ENCODE measurements at regions not wholly inside any gene's neighbourhood (a gene's known extent, or its start where the extent isn't known, plus 50 kb on each side); places are given as distances from the start of the nearest gene placed in this dataset.

DNA sequence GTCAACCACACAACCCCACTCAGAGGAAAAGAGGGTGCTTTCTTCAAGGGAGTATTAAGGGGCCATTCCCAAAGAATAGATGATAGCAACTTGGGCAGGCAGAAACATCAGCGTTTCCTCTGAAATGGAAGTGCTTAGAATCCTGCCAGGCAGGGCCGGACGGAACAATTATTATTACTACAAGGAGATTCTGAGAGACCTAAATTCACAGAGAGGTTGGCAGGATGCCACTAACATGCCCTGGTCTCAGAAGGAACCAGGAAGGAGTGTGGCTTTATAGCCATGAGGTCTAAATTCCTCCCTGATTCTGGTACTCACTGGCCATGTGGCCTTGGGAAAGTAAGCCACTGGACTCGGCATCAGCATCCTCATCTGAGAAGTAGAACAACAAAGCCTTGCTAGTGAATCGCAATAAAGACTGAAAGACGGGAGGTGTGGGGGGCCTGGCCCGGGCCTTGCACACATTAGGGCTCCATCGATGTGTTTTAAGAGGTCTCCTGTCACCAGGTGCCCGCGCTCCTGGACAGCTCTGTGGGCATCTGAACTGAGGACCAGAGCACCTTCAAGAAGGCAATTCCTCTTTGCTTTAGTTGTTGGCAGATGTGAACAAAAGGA, 131.5 kb downstream of the OAT start:
- FAIRE-seq: no peak

DNA sequence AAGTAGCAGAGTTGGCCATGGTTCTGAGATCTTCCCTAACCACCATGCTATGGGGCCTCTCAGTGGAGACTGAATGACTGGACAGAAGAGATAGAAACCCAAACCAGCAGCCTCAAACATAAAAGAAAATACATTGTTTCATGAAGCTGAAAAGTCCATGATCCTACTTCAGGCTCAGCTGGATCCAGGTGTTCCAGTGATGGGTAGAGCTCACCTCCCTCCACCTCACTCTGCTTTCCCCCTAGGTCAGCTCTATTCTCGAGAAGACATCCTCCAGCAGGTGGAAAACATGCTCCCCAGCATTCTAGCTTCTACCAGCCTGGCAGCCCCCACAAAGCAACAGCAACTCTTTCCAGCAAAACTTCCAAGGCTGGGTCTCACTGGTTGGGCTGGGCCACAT, 132.1 kb downstream of the OAT start:
- Histone ChIP-seq H3K27ac (ENCODE audit: low read depth in 2 of 2, low read length in 2 of 2) (no peak overlapping the region), H3K4me3 (ENCODE audit: low read length in 3 of 3) (no peak overlapping the region), H3K9ac (ENCODE audit: low read length in 3 of 3) (no peak overlapping the region), H3K27me3 (ENCODE audit: control insufficient read depth, insufficient read depth, low read length) (no peaks in the 10 kb centered on the region), H3K36me3 (ENCODE audit: control insufficient read depth in 2 of 3, insufficient read depth in 3 of 3, low read length in 3 of 3) (no peaks in the 10 kb centered on the region), H3K4me1 (ENCODE audit: control insufficient read depth in 2 of 3, insufficient read depth in 2 of 3, low read depth in 1 of 3, low read length in 3 of 3) (no peaks in the 10 kb centered on the region), H3K9me3 (ENCODE audit: control insufficient read depth in 2 of 3, insufficient read depth in 1 of 3, low read length in 3 of 3) (no peaks in the 10 kb centered on the region)
- intact Hi-C loops (cut with DNase I): no loop called here
- FAIRE-seq (no peak), DNase-seq (peak in 1 of 5 donors; percentile 6)
- TF ChIP-seq, protein P1, sequence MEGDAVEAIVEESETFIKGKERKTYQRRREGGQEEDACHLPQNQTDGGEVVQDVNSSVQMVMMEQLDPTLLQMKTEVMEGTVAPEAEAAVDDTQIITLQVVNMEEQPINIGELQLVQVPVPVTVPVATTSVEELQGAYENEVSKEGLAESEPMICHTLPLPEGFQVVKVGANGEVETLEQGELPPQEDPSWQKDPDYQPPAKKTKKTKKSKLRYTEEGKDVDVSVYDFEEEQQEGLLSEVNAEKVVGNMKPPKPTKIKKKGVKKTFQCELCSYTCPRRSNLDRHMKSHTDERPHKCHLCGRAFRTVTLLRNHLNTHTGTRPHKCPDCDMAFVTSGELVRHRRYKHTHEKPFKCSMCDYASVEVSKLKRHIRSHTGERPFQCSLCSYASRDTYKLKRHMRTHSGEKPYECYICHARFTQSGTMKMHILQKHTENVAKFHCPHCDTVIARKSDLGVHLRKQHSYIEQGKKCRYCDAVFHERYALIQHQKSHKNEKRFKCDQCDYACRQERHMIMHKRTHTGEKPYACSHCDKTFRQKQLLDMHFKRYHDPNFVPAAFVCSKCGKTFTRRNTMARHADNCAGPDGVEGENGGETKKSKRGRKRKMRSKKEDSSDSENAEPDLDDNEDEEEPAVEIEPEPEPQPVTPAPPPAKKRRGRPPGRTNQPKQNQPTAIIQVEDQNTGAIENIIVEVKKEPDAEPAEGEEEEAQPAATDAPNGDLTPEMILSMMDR (IDR thresholded peaks at IDR 0.05; ENCODE audit: borderline replicate concordance, extremely low read depth, insufficient read depth): no peak

More for the DNA sequence above, 131.5 kb downstream of the OAT start:
- Histone ChIP-seq H3K27me3 (ENCODE audit: control insufficient read depth, insufficient read depth, low read length) (no peaks in the 10 kb centered on the region), H3K4me1 (ENCODE audit: control insufficient read depth in 2 of 3, insufficient read depth in 2 of 3, low read depth in 1 of 3, low read length in 3 of 3) (no peaks in the 10 kb centered on the region), H3K36me3 (ENCODE audit: control insufficient read depth in 2 of 3, insufficient read depth in 3 of 3, low read length in 3 of 3) (no peaks in the 10 kb centered on the region), H3K27ac (ENCODE audit: low read depth in 2 of 2, low read length in 2 of 2) (no peak overlapping the region), H3K9me3 (ENCODE audit: control insufficient read depth in 2 of 3, insufficient read depth in 1 of 3, low read length in 3 of 3) (no peaks in the 10 kb centered on the region), H3K4me3 (ENCODE audit: low read length in 3 of 3) (no peak overlapping the region), H3K9ac (ENCODE audit: low read length in 3 of 3) (no peak overlapping the region)
- TF ChIP-seq, protein P1 (IDR thresholded peaks at IDR 0.05; ENCODE audit: borderline replicate concordance, extremely low read depth, insufficient read depth): no peak
- intact Hi-C loops (cut with DNase I): no loop called here
- DNase-seq: peak in 1 of 5 donors; percentile 18

DNA sequence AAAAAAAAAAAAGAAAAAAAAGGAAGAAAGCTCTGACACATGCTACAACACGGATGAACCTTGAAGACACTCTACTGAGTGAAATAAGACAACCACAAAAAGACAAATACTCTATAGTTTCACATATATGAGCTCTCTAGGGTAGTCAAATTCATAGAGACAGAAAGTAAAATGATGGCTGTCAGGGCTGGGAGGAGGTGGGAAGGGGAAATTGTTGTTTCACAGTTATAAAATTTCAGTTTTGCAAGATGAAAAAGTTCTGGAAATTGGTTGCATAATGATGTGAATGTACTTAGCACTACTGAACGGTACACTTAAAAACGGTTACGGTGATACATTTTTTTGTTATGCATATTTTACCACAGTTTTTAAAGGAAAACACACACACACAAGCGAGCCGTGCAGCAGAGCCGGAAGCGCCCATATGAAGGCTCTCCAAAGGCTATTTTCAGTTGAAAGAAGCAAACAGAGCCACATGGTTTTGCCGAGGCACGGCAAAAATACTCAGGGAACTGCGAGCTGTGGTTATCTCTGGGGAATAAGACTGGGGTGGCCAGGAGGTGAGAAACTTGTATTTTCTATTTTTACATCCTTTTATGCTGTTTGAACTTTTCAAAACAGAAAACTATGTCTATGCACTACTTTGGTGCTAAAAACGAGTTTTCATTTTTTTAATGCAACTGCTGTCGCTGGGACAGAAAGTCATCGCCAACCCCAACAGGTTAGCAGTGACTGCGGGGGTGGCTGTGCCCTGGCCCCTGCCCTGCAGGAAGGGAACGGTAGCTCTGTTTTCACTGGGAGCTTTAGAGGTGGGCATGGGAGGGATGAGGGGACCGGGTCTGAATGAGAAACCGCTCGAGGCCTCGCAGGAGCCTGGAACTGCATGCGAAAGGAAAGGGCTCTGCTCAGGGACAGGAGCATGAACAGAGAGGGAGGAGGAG, 132.9 kb downstream of the OAT start:
- intact Hi-C loops (cut with DNase I): no loop called here
- Histone ChIP-seq H3K27me3 (ENCODE audit: control insufficient read depth, insufficient read depth, low read length) (no peaks in the 10 kb centered on the region), H3K4me1 (ENCODE audit: control insufficient read depth in 2 of 3, insufficient read depth in 2 of 3, low read depth in 1 of 3, low read length in 3 of 3) (no peaks in the 10 kb centered on the region), H3K27ac (ENCODE audit: low read depth in 2 of 2, low read length in 2 of 2) (no peak overlapping the region), H3K9ac (ENCODE audit: low read length in 3 of 3) (no peak overlapping the region), H3K9me3 (ENCODE audit: control insufficient read depth in 2 of 3, insufficient read depth in 1 of 3, low read length in 3 of 3) (no peaks in the 10 kb centered on the region), H3K36me3 (ENCODE audit: control insufficient read depth in 2 of 3, insufficient read depth in 3 of 3, low read length in 3 of 3) (no peaks in the 10 kb centered on the region), H3K4me3 (ENCODE audit: low read length in 3 of 3) (no peak overlapping the region)
- FAIRE-seq (no peak), DNase-seq (peak in 1 of 5 donors; percentile 9)
- TF ChIP-seq, protein P1 (IDR thresholded peaks at IDR 0.05; ENCODE audit: borderline replicate concordance, extremely low read depth, insufficient read depth): no peak

Measured in kidney (tissue), 13 donors.